OCI-LY1 (cell line): ENCODE measurements at regions not wholly inside any gene's neighbourhood (a gene's known extent, or its start where the extent isn't known, plus 50 kb on each side); places are given as distances from the start of the nearest gene placed in this dataset.

Experiments
- H2AFZ ChIP-seq: fragments of 200-600 bp; sonication (generic), shearing (Covaris generic); 2 replicates; pipeline ENCODE4 v1.6.0; 2014; ENCODE audit warnings: antibody characterized with exemption, mild to moderate bottlenecking, low read length
- H3F3A ChIP-seq: fragments of 200-600 bp; sonication (generic), shearing (Covaris generic); 2 replicates; pipeline ENCODE4 v1.6.0; 2014; ENCODE audit warnings: mild to moderate bottlenecking, antibody characterized with exemption, low read length, moderate library complexity; ENCODE audit not compliant: insufficient read depth
- H3K27ac ChIP-seq: fragments of 200-600 bp; sonication (generic); 2 replicates; pipeline ENCODE4 v1.5.1; 2014; ENCODE audit warnings: low read length, mixed run types, mild to moderate bottlenecking, low read depth; ENCODE audit not compliant: poor library complexity, severe bottlenecking
- H3K27me3 ChIP-seq: fragments of 200-600 bp; sonication (generic); 2 replicates; pipeline ENCODE4 v1.6.0; 2014; ENCODE audit warnings: antibody characterized with exemption, mild to moderate bottlenecking, low read length, moderate library complexity; ENCODE audit not compliant: insufficient read depth
- H3K36me3 ChIP-seq: fragments of 200-600 bp; sonication (generic); 2 replicates; pipeline ENCODE4 v1.6.1; 2014; ENCODE audit warnings: mild to moderate bottlenecking, antibody characterized with exemption, low read length, moderate library complexity, mixed read lengths; ENCODE audit not compliant: insufficient read depth
- H3K4me1 ChIP-seq: fragments of 200-600 bp; sonication (generic); 2 replicates; pipeline ENCODE4 v1.5.1; 2014; ENCODE audit warnings: mild to moderate bottlenecking, low read length, moderate library complexity; ENCODE audit not compliant: insufficient read depth, severe bottlenecking
- H3K4me2 ChIP-seq: fragments of 200-600 bp; sonication (generic), shearing (Covaris generic); 2 replicates; pipeline ENCODE4 v1.6.1; 2014; ENCODE audit warnings: low read length
- H3K4me3 ChIP-seq: fragments of 200-600 bp; sonication (generic); 2 replicates; pipeline ENCODE4 v1.5.1; 2014; ENCODE audit warnings: low read length, low read depth, mild to moderate bottlenecking, mixed read lengths; ENCODE audit not compliant: poor library complexity, severe bottlenecking
- H3K79me2 ChIP-seq: fragments of 200-600 bp; shearing (Covaris generic); 2 replicates; pipeline ENCODE4 v1.6.1; 2016; ENCODE audit warnings: mixed run types, low read length, mixed read lengths; ENCODE audit not compliant: insufficient read depth
- H3K9ac ChIP-seq: fragments of 200-600 bp; sonication (generic), shearing (Covaris generic); 2 replicates; pipeline ENCODE4 v1.6.1; 2014; ENCODE audit warnings: mild to moderate bottlenecking, low read length, mixed read lengths
- H3K9me2 ChIP-seq: fragments of 200-600 bp; sonication (generic), shearing (Covaris generic); 2 replicates; pipeline ENCODE4 v1.6.1; 2014; ENCODE audit warnings: low read depth, mild to moderate bottlenecking, low read length, mixed read lengths
- H3K9me3 ChIP-seq: fragments of 200-600 bp; shearing (Covaris generic); 2 replicates; pipeline ENCODE4 v1.6.1; 2014; ENCODE audit warnings: low read length, mixed read lengths
- H4K20me1 ChIP-seq: fragments of 200-600 bp; sonication (generic), shearing (Covaris generic); 2 replicates; pipeline ENCODE4 v1.6.0; 2016; ENCODE audit warnings: mild to moderate bottlenecking, low read length; ENCODE audit not compliant: insufficient read depth
- CTCF ChIP-seq: fragments of 200-600 bp; sonication (generic), shearing (Covaris generic); IDR thresholded peaks from 2 replicates; pipeline ENCODE4 v1.5.1; 2017; ENCODE audit warnings: mild to moderate bottlenecking, antibody characterized with exemption, low read length, moderate library complexity, mixed read lengths
- EZH2 ChIP-seq: fragments of 200-600 bp; sonication (generic), shearing (Covaris generic); IDR thresholded peaks from 2 replicates; pipeline ENCODE4 v1.8.0; 2017; ENCODE audit warnings: borderline replicate concordance, mixed run types, mild to moderate bottlenecking, antibody characterized with exemption, low read length, moderate library complexity, mixed read lengths

- H3K36me3 ChIP-seq: no peaks in the 10 kb centered on the region
- no peaks in the 10 kb centered on the region for H3F3A ChIP-seq
- H3K79me2 ChIP-seq: no peaks in the 10 kb centered on the region
- H3K9ac ChIP-seq: no peak overlapping the region
- no peaks in the 10 kb centered on the region for H3K9me2 ChIP-seq
- no peaks in the 10 kb centered on the region for H3K27me3 ChIP-seq
- no peak overlapping the region for H3K27ac ChIP-seq
- no peak overlapping the region for H3K4me2 ChIP-seq
- H3K4me3 ChIP-seq: no peak overlapping the region
- H3K9me3 ChIP-seq: no peaks in the 10 kb centered on the region
- H2AFZ ChIP-seq: no peak overlapping the region
- TF ChIP-seq CTCF (no peak), EZH2 (no peak)
- no peaks in the 10 kb centered on the region for H3K4me1 ChIP-seq
- H4K20me1 ChIP-seq: no peaks in the 10 kb centered on the region
Observed at GRCh38 chr3:118487734-118488133, 546.9 kb downstream of the IGSF11 start.

DNA sequence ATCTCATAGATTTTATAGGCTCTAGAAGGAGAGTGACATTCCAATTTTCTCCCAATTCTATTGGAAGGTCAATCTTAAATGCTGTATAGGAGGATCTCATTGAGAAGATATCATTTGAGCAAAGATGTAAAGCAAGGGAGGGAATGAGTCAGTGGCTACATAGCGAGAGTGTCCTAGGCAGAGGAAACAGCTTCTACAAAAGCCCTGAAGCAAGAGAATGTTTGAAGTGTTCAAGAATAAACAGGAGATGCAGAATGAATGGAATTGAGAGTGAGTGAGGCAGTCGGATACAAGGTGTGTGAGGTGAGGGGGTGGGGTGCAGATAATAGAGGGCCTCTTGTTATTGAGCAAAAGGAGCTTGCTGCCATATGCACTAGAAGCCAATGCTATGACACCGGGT lies 545.9 kb downstream of the IGSF11 start:
- H3K4me2 ChIP-seq: no peak overlapping the region
- no peak overlapping the region for H2AFZ ChIP-seq
- H3K9ac ChIP-seq: no peak overlapping the region
- H3F3A ChIP-seq: no peaks in the 10 kb centered on the region
- H3K36me3 ChIP-seq: no peaks in the 10 kb centered on the region
- H3K27me3 ChIP-seq: no peaks in the 10 kb centered on the region
- TF ChIP-seq CTCF (no peak), EZH2 (no peak)
- H3K9me3 ChIP-seq: no peaks in the 10 kb centered on the region
- no peaks in the 10 kb centered on the region for H3K79me2 ChIP-seq
- no peaks in the 10 kb centered on the region for H3K9me2 ChIP-seq
- H4K20me1 ChIP-seq: no peaks in the 10 kb centered on the region
- no peak overlapping the region for H3K4me3 ChIP-seq
- H3K27ac ChIP-seq: no peak overlapping the region
- H3K4me1 ChIP-seq: no peaks in the 10 kb centered on the region

GRCh38 chr3:118495206-118495605 lies 539.4 kb downstream of the IGSF11 start:
- H3K36me3 ChIP-seq: no peaks in the 10 kb centered on the region
- H3K9me2 ChIP-seq: no peaks in the 10 kb centered on the region
- no peak overlapping the region for H3K4me2 ChIP-seq
- H3K27ac ChIP-seq: no peak overlapping the region
- H3K9ac ChIP-seq: no peak overlapping the region
- no peak overlapping the region for H2AFZ ChIP-seq
- H3K9me3 ChIP-seq: no peaks in the 10 kb centered on the region
- H3K4me3 ChIP-seq: no peak overlapping the region
- H3K4me1 ChIP-seq: no peaks in the 10 kb centered on the region
- H3K27me3 ChIP-seq: no peaks in the 10 kb centered on the region
- no peaks in the 10 kb centered on the region for H3K79me2 ChIP-seq
- H4K20me1 ChIP-seq: no peaks in the 10 kb centered on the region
- TF ChIP-seq CTCF (no peak), EZH2 (no peak)
- no peaks in the 10 kb centered on the region for H3F3A ChIP-seq
